ENCODE measurements at regions not wholly inside any gene's neighbourhood (a gene's known extent, or its start where the extent isn't known, plus 50 kb on each side); places are given as distances from the start of the nearest gene placed in this dataset.

GRCh38 chr1:228870041-228870713 is 134.9 kb downstream of the RHOU start:
- no peak for TF ChIP-seq CTCF (IDR thresholded peaks at IDR 0.05)
- intact Hi-C loops (cut with DNase I; ENCODE audit: low total_unique reads), result no loop called here
- Histone ChIP-seq H3K4me1 (no peaks in the 10 kb centered on the region), H3K9me3 (no peaks in the 10 kb centered on the region), H3K4me3 (no peak overlapping the region), H3K27me3 (no peaks in the 10 kb centered on the region), H3K36me3 (no peaks in the 10 kb centered on the region), H3K27ac (no peak overlapping the region)
- DNase-seq, result no peak

DNA sequence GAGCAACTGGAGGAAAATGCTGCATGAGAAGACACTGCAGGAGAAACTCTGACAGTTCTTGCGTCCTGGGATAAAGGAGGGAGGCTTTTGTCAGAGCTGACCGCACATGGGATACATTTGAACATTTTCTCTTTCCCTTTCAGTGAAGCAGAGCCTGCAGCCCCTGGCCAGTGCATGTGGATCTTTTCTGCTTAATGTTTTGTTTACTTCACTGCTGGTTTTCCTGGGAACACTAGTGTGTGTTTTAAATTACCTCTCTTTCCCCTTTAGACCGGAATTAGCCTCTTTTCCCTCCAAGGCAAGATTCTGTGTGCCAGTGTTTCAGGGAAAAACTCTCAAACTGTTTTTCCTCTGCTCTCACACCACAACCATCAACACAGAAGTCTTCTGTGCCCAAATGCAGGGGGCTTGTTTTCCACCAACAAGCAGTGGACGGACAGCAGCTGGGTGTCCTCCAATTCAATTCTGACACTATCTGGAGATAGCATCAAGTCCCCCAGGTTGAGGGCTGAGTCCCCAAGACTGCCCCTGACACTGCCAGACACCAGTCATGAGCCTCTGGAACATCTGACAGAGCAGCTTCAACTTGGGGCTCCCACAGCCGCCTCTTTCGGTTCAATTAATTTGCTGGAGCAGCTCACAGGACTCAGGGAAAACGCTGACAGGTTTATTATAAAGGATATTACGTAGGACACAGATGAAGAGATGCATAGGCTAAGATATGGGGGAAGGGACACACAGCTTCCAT is 136.2 kb downstream of the RHOU start:
- Histone ChIP-seq H3K4me3 (no peak overlapping the region), H3K4me1 (no peaks in the 10 kb centered on the region), H3K27me3 (no peaks in the 10 kb centered on the region), H3K36me3 (no peaks in the 10 kb centered on the region), H3K27ac (no peak overlapping the region), H3K9me3 (no peaks in the 10 kb centered on the region)
- DNase-seq, result no peak
- TF ChIP-seq CTCF (IDR thresholded peaks at IDR 0.05), result no peak
- intact Hi-C loops (cut with DNase I; ENCODE audit: low total_unique reads), result no loop called here

DNA sequence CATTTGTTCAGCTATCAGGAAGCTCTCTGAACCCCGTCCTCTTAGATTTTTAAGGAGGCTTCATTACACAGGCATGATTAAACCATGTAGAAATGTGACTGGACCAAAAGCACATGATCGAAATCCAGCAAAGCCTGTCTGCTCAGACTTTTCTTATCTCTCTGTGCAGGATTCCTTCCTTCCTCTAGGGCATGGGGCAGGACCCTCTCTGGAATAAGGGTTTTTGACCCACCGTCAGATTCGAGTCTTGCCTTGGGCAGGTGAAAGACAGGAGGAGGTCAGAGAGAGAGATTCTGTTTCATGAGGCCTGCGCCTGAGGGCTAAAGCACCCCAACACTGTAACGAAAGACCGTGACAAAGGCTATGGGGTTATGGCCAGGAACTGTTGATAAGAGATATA is 136.8 kb downstream of the RHOU start:
- no peak for DNase-seq
- no peaks in the 10 kb centered on the region for H3K9me3 ChIP-seq
- no peak overlapping the region for H3K27ac ChIP-seq
- H3K4me1 ChIP-seq, result no peaks in the 10 kb centered on the region
- H3K36me3 ChIP-seq, result no peaks in the 10 kb centered on the region
- no peaks in the 10 kb centered on the region for H3K27me3 ChIP-seq
- no peak for TF ChIP-seq CTCF (IDR thresholded peaks at IDR 0.05)
- H3K4me3 ChIP-seq, result no peak overlapping the region
- intact Hi-C loops (cut with DNase I; ENCODE audit: low total_unique reads), result no loop called here

DNA sequence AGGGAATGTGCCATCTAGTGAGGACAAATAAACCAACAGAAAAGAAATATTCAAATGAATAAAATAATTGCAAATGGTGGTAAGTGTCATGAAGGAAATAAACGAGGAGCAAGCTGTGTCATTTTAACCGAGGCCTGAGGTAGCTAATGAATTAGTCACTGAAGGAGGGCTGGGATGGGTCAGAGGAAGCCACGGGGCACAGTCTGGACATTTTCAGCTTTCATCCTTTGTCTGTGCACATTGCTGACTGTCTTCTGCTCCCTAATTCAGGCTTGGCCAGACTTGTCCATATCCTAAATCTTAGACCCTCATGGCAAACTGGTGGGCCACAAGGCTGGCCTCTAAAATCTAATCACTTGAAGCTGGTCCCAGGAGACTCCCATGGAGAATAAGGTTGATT is 138.4 kb downstream of the RHOU start:
- Histone ChIP-seq H3K4me3 (no peak overlapping the region), H3K36me3 (no peaks in the 10 kb centered on the region), H3K9me3 (no peaks in the 10 kb centered on the region), H3K27ac (no peak overlapping the region), H3K4me1 (no peaks in the 10 kb centered on the region), H3K27me3 (no peaks in the 10 kb centered on the region)
- no peak for DNase-seq
- intact Hi-C loops (cut with DNase I; ENCODE audit: low total_unique reads), result no loop called here
- TF ChIP-seq CTCF (IDR thresholded peaks at IDR 0.05), result no peak

DNA sequence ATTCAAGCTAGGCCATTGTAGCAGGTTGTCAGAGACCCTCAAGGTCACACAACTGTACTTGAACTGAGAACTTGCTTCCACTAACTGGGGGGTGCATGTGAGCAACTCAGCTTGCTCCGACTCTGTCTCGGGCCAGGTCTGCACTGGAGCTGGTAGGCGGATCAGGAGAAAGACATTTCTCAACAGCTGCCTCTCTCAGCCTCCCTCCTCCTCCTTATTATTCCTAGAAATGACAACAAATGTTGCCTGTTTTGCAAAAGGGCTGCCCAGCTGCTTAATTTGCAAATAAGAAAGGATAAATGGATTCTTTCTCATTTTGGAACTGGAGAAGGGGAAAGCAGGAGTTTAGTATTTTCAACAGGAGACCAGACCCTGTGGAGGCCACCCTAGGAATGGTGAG is 140.5 kb downstream of the RHOU start:
- intact Hi-C loops (cut with DNase I; ENCODE audit: low total_unique reads), result no loop called here
- no peak for TF ChIP-seq CTCF (IDR thresholded peaks at IDR 0.05)
- Histone ChIP-seq H3K36me3 (no peaks in the 10 kb centered on the region), H3K9me3 (no peaks in the 10 kb centered on the region), H3K4me3 (no peak overlapping the region), H3K27ac (no peak overlapping the region), H3K27me3 (no peaks in the 10 kb centered on the region), H3K4me1 (no peaks in the 10 kb centered on the region)
- no peak for DNase-seq

Data from tibial artery (tissue), 4 donors.